DOHH2 (cell line): ENCODE measurements at regions not wholly inside any gene's neighbourhood (a gene's known extent, or its start where the extent isn't known, plus 50 kb on each side); places are given as distances from the start of the nearest gene placed in this dataset.

Experiments used
- CTCF ChIP-seq: fragments of 200-600 bp; sonication (generic); IDR thresholded peaks from one replicate; pipeline ENCODE4 v1.5.1; 2014; ENCODE audit warnings: antibody characterized with exemption, mild to moderate bottlenecking, low read depth, low read length; ENCODE audit not compliant: poor library complexity, severe bottlenecking
- EZH2phosphoT487 ChIP-seq: fragments of 200-600 bp; sonication (generic); IDR thresholded peaks from 2 replicates; pipeline ENCODE4 v1.6.1; 2017; ENCODE audit warnings: borderline replicate concordance, mild to moderate bottlenecking, antibody characterized with exemption, low read length, moderate library complexity, mixed read lengths

GRCh38 chr6:140283197-140283596 lies 908.7 kb upstream of the CITED2 start:
- TF ChIP-seq CTCF, result no peak
- no peak for TF ChIP-seq EZH2phosphoT487
